ENCODE measurements at regions not wholly inside any gene's neighbourhood (a gene's known extent, or its start where the extent isn't known, plus 50 kb on each side); places are given as distances from the start of the nearest gene placed in this dataset.
"Not testable (repeated sequence)": the region's sequence is repeated elsewhere in the genome, so short reads cannot be mapped to it uniquely, and the experiment has no call there.

- H3K4me3 ChIP-seq (ENCODE audit: low read depth, low read length) = no peak overlapping the region
- TF ChIP-seq CTCF (IDR thresholded peaks at IDR 0.05; ENCODE audit: low read depth, low read length) = no peak
- in situ Hi-C loops (cut with HindIII; ENCODE audit: low sequenced_read_pairs) = no loop called here
- no peak for DNase-seq (ENCODE audit: low read depth, low spot score)
These were observed 1203.3 kb upstream of the IGFBP7 start for GRCh38 chr4:58313444-58313843.

GRCh38 chr4:58303456-58303855, 1193.3 kb upstream of the IGFBP7 start:
- DNase-seq (ENCODE audit: low read depth, low spot score) = no peak
- H3K4me3 ChIP-seq (ENCODE audit: low read depth, low read length) = no peak overlapping the region
- in situ Hi-C loops (cut with HindIII; ENCODE audit: low sequenced_read_pairs) = no loop called here
- TF ChIP-seq CTCF (IDR thresholded peaks at IDR 0.05; ENCODE audit: low read depth, low read length) = no peak

- no peak for TF ChIP-seq CTCF (IDR thresholded peaks at IDR 0.05; ENCODE audit: low read depth, low read length)
- in situ Hi-C loops (cut with HindIII; ENCODE audit: low sequenced_read_pairs) = no loop called here
- no peak overlapping the region for H3K4me3 ChIP-seq (ENCODE audit: low read depth, low read length)
- DNase-seq (ENCODE audit: low read depth, low spot score) = peak; percentile 8
These were observed 1191.3 kb upstream of the IGFBP7 start for GRCh38 chr4:58301376-58301999.

GRCh38 chr4:58286335-58286734, 1176.2 kb upstream of the IGFBP7 start:
- in situ Hi-C loops (cut with HindIII; ENCODE audit: low sequenced_read_pairs) = no loop called here
- DNase-seq (ENCODE audit: low read depth, low spot score) = no peak
- TF ChIP-seq CTCF (IDR thresholded peaks at IDR 0.05; ENCODE audit: low read depth, low read length) = no peak
- H3K4me3 ChIP-seq (ENCODE audit: low read depth, low read length) = no peak overlapping the region

- in situ Hi-C loops (cut with HindIII; ENCODE audit: low sequenced_read_pairs); H3K4me3 ChIP-seq (ENCODE audit: low read depth, low read length); DNase-seq (ENCODE audit: low read depth, low spot score): not testable (repeated sequence)
These were observed 1170.7 kb upstream of the IGFBP7 start for GRCh38 chr4:58280928-58281327.

- DNase-seq (ENCODE audit: low read depth, low spot score) = no peak
- in situ Hi-C loops (cut with HindIII; ENCODE audit: low sequenced_read_pairs) = no loop called here
- H3K4me3 ChIP-seq (ENCODE audit: low read depth, low read length) = no peak overlapping the region
- TF ChIP-seq CTCF (IDR thresholded peaks at IDR 0.05; ENCODE audit: low read depth, low read length) = no peak
These were observed 1165.7 kb upstream of the IGFBP7 start for GRCh38 chr4:58275856-58276255.

GRCh38 chr4:58274553-58274952, 1164.4 kb upstream of the IGFBP7 start:
- no peak overlapping the region for H3K4me3 ChIP-seq (ENCODE audit: low read depth, low read length)
- DNase-seq (ENCODE audit: low read depth, low spot score) = no peak
- TF ChIP-seq CTCF (IDR thresholded peaks at IDR 0.05; ENCODE audit: low read depth, low read length) = no peak
- in situ Hi-C loops (cut with HindIII; ENCODE audit: low sequenced_read_pairs) = no loop called here
